Peyer's patch (tissue), 4 donors: ENCODE measurements at regions not wholly inside any gene's neighbourhood (a gene's known extent, or its start where the extent isn't known, plus 50 kb on each side); places are given as distances from the start of the nearest gene placed in this dataset.
"Not testable (repeated sequence)": the region's sequence is repeated elsewhere in the genome, so short reads cannot be mapped to it uniquely, and the experiment has no call there.

Experiments
- DNase-seq, 3 donors: peaks; one replicate each; pipeline ENCODE4 v3.0.0-alpha.2; 2017 to 2019
- H3K27ac ChIP-seq, 4 donors: fragments of 200-600 bp; sonication (generic); one replicate each; pipeline ENCODE4 v1.5.1; 2016 to 2019
- H3K27me3 ChIP-seq, 2 donors: fragments of 200-600 bp; sonication (generic); one replicate each; pipeline ENCODE4 v1.5.1; 2019
- H3K36me3 ChIP-seq, 3 donors: fragments of 200-600 bp; sonication (generic); one replicate each; pipeline ENCODE4 v1.5.1; 2016 to 2019
- H3K4me1 ChIP-seq, 4 donors: fragments of 200-600 bp; sonication (generic); one replicate each; pipeline ENCODE4 v1.5.1; 2016 to 2019
- H3K4me3 ChIP-seq, 4 donors: fragments of 200-600 bp; sonication (generic); 1 replicate in 3 of 4; 2 replicates in 1 of 4; pipeline ENCODE4 v1.5.1; 2016 to 2019; ENCODE audit warnings: mild to moderate bottlenecking in 1 of 4
- H3K9me3 ChIP-seq, 4 donors: fragments of 200-600 bp; sonication (generic); one replicate each; pipeline ENCODE4 v1.5.1; 2016 to 2019; ENCODE audit warnings: mild to moderate bottlenecking in 1 of 4
- POLR2A ChIP-seq, 2 donors: fragments of 450-650 bp; IDR thresholded peaks; one replicate each; pipeline ENCODE4 v1.5.1; 2017; ENCODE audit warnings: antibody characterized with exemption in 2 of 2, mild to moderate bottlenecking in 2 of 2, moderate library complexity in 2 of 2
- TF ChIP-seq, protein P1 (sequence below), 6 experiments: fragments of 450-650 bp in 4 of 6; fragments of 200-600 bp in 2 of 6; sonication (generic) in 1 of 6; IDR thresholded peaks; one replicate each; pipeline ENCODE4 v1.5.1; 2017 to 2019; ENCODE audit warnings: antibody characterized with exemption in 6 of 6, mild to moderate bottlenecking in 3 of 6, moderate library complexity in 1 of 6

DNA sequence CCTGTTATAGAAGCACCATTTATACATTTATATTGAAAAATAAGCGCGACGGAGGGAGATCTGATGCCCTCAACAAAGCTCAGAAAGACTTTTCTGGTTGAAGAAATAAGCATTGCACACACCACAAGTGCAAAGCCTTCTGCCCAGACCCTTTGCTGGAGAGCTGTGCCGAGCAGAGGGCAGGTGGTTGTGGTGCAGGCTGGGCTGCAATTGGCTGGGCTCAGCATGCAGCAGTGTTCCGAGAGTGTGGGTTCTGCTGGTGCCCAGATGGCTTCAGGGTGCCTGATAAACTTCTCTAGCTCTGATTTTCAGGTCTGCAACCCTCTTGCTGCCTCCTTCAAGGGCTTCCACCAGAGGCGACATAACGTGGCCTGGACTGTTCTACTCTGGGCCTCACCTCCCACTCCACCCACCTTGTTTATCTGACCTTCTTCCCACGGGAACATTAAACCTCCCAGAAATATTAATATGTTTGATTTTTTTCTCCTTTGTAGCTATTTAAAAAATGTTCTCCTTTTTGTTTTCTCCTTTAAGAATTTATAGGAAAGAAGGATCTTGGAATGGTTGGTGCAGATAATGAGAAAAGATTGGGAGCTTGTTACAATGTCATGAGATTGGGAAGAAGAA lies 113.6 kb upstream of the ITGA6 start:
- no peak overlapping the region for H3K27ac ChIP-seq
- DNase-seq, result no peak
- no peaks in the 10 kb centered on the region for H3K36me3 ChIP-seq
- H3K9me3 ChIP-seq, result no peaks in the 10 kb centered on the region
- H3K27me3 ChIP-seq, result no peaks in the 10 kb centered on the region
- no peaks in the 10 kb centered on the region for H3K4me1 ChIP-seq
- H3K4me3 ChIP-seq, result no peak overlapping the region
- TF ChIP-seq, protein P1, sequence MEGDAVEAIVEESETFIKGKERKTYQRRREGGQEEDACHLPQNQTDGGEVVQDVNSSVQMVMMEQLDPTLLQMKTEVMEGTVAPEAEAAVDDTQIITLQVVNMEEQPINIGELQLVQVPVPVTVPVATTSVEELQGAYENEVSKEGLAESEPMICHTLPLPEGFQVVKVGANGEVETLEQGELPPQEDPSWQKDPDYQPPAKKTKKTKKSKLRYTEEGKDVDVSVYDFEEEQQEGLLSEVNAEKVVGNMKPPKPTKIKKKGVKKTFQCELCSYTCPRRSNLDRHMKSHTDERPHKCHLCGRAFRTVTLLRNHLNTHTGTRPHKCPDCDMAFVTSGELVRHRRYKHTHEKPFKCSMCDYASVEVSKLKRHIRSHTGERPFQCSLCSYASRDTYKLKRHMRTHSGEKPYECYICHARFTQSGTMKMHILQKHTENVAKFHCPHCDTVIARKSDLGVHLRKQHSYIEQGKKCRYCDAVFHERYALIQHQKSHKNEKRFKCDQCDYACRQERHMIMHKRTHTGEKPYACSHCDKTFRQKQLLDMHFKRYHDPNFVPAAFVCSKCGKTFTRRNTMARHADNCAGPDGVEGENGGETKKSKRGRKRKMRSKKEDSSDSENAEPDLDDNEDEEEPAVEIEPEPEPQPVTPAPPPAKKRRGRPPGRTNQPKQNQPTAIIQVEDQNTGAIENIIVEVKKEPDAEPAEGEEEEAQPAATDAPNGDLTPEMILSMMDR (IDR thresholded peaks at IDR 0.05), result no peak
- no peak for TF ChIP-seq POLR2A (IDR thresholded peaks at IDR 0.05)

DNA sequence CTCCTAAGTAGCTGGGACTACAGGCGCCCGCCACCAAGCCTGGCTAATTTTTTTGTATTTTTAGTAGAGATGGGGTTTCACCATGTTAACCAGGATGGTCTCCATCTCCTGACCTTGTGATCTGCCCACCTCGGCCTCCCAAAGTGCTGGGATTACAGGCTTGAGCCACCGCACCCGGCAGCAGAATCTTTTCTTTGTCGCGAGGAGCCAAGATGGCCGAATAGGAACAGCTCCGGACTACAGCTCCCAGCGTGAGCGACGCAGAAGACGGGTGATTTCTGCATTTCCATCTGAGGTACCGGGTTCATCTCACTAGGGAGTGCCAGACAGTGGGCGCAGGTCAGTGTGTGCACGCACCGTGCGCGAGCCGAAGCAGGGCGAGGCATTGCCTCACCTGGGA lies 112.3 kb upstream of the ITGA6 start:
- not testable (repeated sequence) for H3K27ac ChIP-seq, H3K9me3 ChIP-seq, DNase-seq

DNA sequence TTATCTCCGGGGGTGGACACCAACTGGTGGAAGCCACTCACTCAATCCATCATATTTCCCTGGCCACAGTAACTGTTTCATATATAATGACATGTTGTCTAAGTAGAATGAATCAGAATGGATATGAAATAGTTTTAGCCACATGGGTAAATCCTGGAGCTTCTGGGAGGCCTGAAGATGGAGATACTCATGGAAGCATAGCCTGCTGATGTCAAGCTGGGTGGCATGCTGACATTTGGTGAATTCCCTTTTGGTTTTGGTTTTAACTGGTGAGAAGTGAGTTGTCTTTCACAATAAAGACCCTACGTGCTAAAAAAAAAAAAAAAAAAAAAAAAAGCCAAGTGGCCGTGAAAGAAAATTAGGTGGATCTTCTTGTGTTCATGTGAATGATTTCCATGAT lies 105.3 kb upstream of the ITGA6 start:
- no peaks in the 10 kb centered on the region for H3K36me3 ChIP-seq
- no peaks in the 10 kb centered on the region for H3K27me3 ChIP-seq
- no peaks in the 10 kb centered on the region for H3K4me1 ChIP-seq
- no peak overlapping the region for H3K27ac ChIP-seq
- H3K4me3 ChIP-seq, result no peak overlapping the region
- TF ChIP-seq, protein P1 (IDR thresholded peaks at IDR 0.05), result no peak
- no peak for TF ChIP-seq POLR2A (IDR thresholded peaks at IDR 0.05)
- H3K9me3 ChIP-seq, result no peaks in the 10 kb centered on the region
- no peak for DNase-seq

More for the DNA sequence above, 112.3 kb upstream of the ITGA6 start:
- H3K4me3 ChIP-seq, H3K27me3 ChIP-seq, H3K4me1 ChIP-seq, H3K36me3 ChIP-seq: not testable (repeated sequence)

DNA sequence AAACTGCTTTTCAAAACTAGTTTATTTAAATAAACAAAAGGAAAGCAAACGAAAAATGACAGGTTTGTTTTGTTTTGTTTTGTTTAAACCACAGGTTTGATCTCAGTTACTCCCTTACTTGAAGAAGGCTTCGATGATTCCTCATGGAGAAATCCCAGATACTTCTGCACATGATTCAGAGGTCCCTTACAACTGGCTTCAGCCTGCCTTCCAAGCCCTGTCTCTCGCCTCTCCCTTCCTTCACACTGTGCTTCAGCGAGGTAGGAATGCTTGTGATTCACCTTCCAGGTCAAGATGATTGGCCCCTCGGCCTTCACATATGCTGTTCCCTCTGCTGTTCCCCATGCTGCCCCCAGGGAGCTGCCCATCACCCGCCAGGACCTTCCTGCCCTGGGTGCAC lies 104.1 kb upstream of the ITGA6 start:
- Histone ChIP-seq H3K9me3 (no peaks in the 10 kb centered on the region), H3K4me1 (no peaks in the 10 kb centered on the region), H3K27me3 (no peaks in the 10 kb centered on the region), H3K4me3 (no peak overlapping the region), H3K36me3 (no peaks in the 10 kb centered on the region), H3K27ac (no peak overlapping the region)
- no peak for DNase-seq
- no peak for TF ChIP-seq POLR2A (IDR thresholded peaks at IDR 0.05)
- TF ChIP-seq, protein P1 (IDR thresholded peaks at IDR 0.05), result no peak

- no peak for TF ChIP-seq POLR2A (IDR thresholded peaks at IDR 0.05)
- TF ChIP-seq, protein P1 (IDR thresholded peaks at IDR 0.05), result no peak
These were observed 103.4 kb upstream of the ITGA6 start for GRCh38 chr2:172323861-172324597.

GRCh38 chr2:172326211-172326509 lies 101.2 kb upstream of the ITGA6 start:
- no peak overlapping the region for H3K27ac ChIP-seq
- DNase-seq, result no peak
- no peaks in the 10 kb centered on the region for H3K9me3 ChIP-seq
- H3K27me3 ChIP-seq, result no peaks in the 10 kb centered on the region
- no peak overlapping the region for H3K4me3 ChIP-seq
- TF ChIP-seq, protein P1 (IDR thresholded peaks at IDR 0.05), result no peak
- TF ChIP-seq POLR2A (IDR thresholded peaks at IDR 0.05), result no peak
- no peaks in the 10 kb centered on the region for H3K36me3 ChIP-seq
- peaks cover 0 to 7% (median 0%) of the 10 kb centered on the region in 4 donors for H3K4me1 ChIP-seq

More at GRCh38 chr2:172323861-172324597, 103.4 kb upstream of the ITGA6 start:
- Histone ChIP-seq H3K9me3 (no peaks in the 10 kb centered on the region), H3K27ac (no peak overlapping the region), H3K36me3 (no peaks in the 10 kb centered on the region), H3K4me3 (no peak overlapping the region), H3K27me3 (no peaks in the 10 kb centered on the region), H3K4me1 (no peaks in the 10 kb centered on the region)
- no peak for DNase-seq
